CD14-positive monocyte (primary cell): ENCODE measurements at regions not wholly inside any gene's neighbourhood (a gene's known extent, or its start where the extent isn't known, plus 50 kb on each side); places are given as distances from the start of the nearest gene placed in this dataset.

Experiments used
- DNase-seq, 3 donors: peaks; one replicate each; pipeline ENCODE4 v3.0.0-alpha.2; 2011 to 2022
- H2AFZ ChIP-seq: 2 replicates; pipeline ENCODE4 v1.6.0; 2012; ENCODE audit warnings: mild to moderate bottlenecking, low read depth, low read length, inconsistent platforms; ENCODE audit not compliant: insufficient read depth, poor library complexity, severe bottlenecking
- H3K27ac ChIP-seq, 2 donors: 1 replicate in 1 of 2; 2 replicates in 1 of 2; pipeline ENCODE4 v1.5.1; 2012 to 2013; ENCODE audit warnings: low read length in 2 of 2, control low read depth in 1 of 2, inconsistent platforms in 1 of 2, low read depth in 1 of 2, mild to moderate bottlenecking in 1 of 2
- H3K27me3 ChIP-seq, 2 donors: one replicate each; pipeline versions ENCODE4 v1.6.0 to v1.6.1; 2011 to 2013; ENCODE audit warnings: low read length in 2 of 2; ENCODE audit not compliant: control insufficient read depth in 2 of 2, insufficient read depth in 2 of 2
- H3K36me3 ChIP-seq, 2 donors: replicated peaks in 1 of 2; 1 replicate in 1 of 2; 2 replicates in 1 of 2; pipeline versions ENCODE4 v1.5.1 to v1.6.1; 2012 to 2013; ENCODE audit warnings: low read length in 2 of 2, control low read depth in 1 of 2, inconsistent platforms in 1 of 2, mild to moderate bottlenecking in 1 of 2; ENCODE audit not compliant: insufficient read depth in 2 of 2, control insufficient read depth in 1 of 2
- H3K4me1 ChIP-seq, 2 donors: 1 replicate in 1 of 2; 2 replicates in 1 of 2; pipeline versions ENCODE4 v1.5.1 to v1.6.1; 2012 to 2013; ENCODE audit warnings: low read length in 2 of 2, control low read depth in 1 of 2, inconsistent platforms in 1 of 2, mild to moderate bottlenecking in 1 of 2, moderate library complexity in 1 of 2; ENCODE audit not compliant: insufficient read depth in 2 of 2, control insufficient read depth in 1 of 2
- H3K4me2 ChIP-seq: replicated peaks from 2 replicates; pipeline ENCODE3; 2012; ENCODE audit warnings: low read length, moderate library complexity, mild to moderate bottlenecking; ENCODE audit not compliant: poor library complexity, severe bottlenecking; ENCODE audit errors: extremely low read depth
- H3K4me3 ChIP-seq, 3 experiments: fragments of 200-600 bp in 1 of 3; sonication (generic) in 1 of 3; replicated peaks in 1 of 3; 1 replicate in 2 of 3; 2 replicates in 1 of 3; pipeline ENCODE4 v1.5.1; 2011 to 2013; ENCODE audit warnings: low read length in 3 of 3, mild to moderate bottlenecking in 3 of 3, control low read depth in 2 of 3, low read depth in 2 of 3, inconsistent platforms in 1 of 3, moderate library complexity in 1 of 3
- H3K79me2 ChIP-seq: 2 replicates; pipeline ENCODE4 v1.6.0; 2012; ENCODE audit warnings: mild to moderate bottlenecking, control low read depth, inconsistent platforms, low read length, moderate library complexity; ENCODE audit not compliant: insufficient read depth
- H3K9ac ChIP-seq: 2 replicates; pipeline ENCODE4 v1.6.0; 2017; ENCODE audit warnings: low read length, mild to moderate bottlenecking; ENCODE audit not compliant: insufficient read depth, poor library complexity, severe bottlenecking
- H3K9me3 ChIP-seq, 2 donors: replicated peaks in 1 of 2; 1 replicate in 1 of 2; 2 replicates in 1 of 2; pipeline versions ENCODE4 v1.5.1 to v1.6.1; 2012 to 2013; ENCODE audit warnings: low read length in 2 of 2, control low read depth in 1 of 2; ENCODE audit not compliant: control insufficient read depth in 1 of 2, insufficient read depth in 1 of 2
- H4K20me1 ChIP-seq: 2 replicates; pipeline ENCODE4 v1.6.0; 2012; ENCODE audit warnings: mild to moderate bottlenecking, low read length, control low read depth, moderate library complexity; ENCODE audit not compliant: insufficient read depth
- H3K27ac Mint-ChIP-seq, 7 donors: one replicate each; pipeline ENCODE4 v1.8.0; 2020; ENCODE audit warnings: mild to moderate bottlenecking in 7 of 7, mixed read lengths in 7 of 7, moderate library complexity in 6 of 7, inconsistent platforms in 2 of 7
- H3K27me3 Mint-ChIP-seq, 3 donors: one replicate each; pipeline ENCODE4 v1.8.0; 2021 to 2022; ENCODE audit warnings: low read depth in 3 of 3, mild to moderate bottlenecking in 3 of 3, mixed read lengths in 3 of 3, moderate library complexity in 3 of 3, inconsistent platforms in 1 of 3
- H3K36me3 Mint-ChIP-seq, 2 donors: one replicate each; pipeline ENCODE4 v1.8.0; 2020; ENCODE audit warnings: mixed read lengths in 2 of 2, inconsistent platforms in 1 of 2, mild to moderate bottlenecking in 1 of 2
- H3K4me1 Mint-ChIP-seq: one replicate; pipeline ENCODE4 v1.8.0; 2020; ENCODE audit warnings: mild to moderate bottlenecking, mixed read lengths
- H3K4me3 Mint-ChIP-seq, 2 donors: one replicate each; pipeline ENCODE4 v1.8.0; 2020; ENCODE audit warnings: mild to moderate bottlenecking in 2 of 2, mixed read lengths in 2 of 2, moderate library complexity in 1 of 2
- H3K9me3 Mint-ChIP-seq, 7 donors: one replicate each; pipeline ENCODE4 v1.8.0; 2020 to 2022; ENCODE audit warnings: mixed read lengths in 7 of 7, mild to moderate bottlenecking in 6 of 7, moderate library complexity in 6 of 7, inconsistent platforms in 2 of 7
- CTCF ChIP-seq: fragments of 200-600 bp; IDR thresholded peaks from one replicate; pipeline ENCODE4 v1.8.0; 2022; ENCODE audit warnings: antibody characterized with exemption, mild to moderate bottlenecking
- WGBS: methylation state at CpG from one replicate; pipeline ENCODE4 v1.1.5; 2013; ENCODE audit warnings: missing lambda C conversion rate; ENCODE audit not compliant: insufficient coverage; 5-methylcytosine and 5-hydroxymethylcytosine counted together
- intact Hi-C, 2 donors: fragments of 100-400 bp; cut with micrococcal nuclease; formaldehyde crosslinking; loops; one replicate each; pipeline versions ENCODE4 v1.15.0 to v1.15.1; 2023

- no peak for TF ChIP-seq CTCF
- H3K36me3 Mint-ChIP-seq = no peaks in the 10 kb centered on the region
These were observed 205.9 kb downstream of the PHLDA1 start for GRCh38 chr12:75825686-75826085.

GRCh38 chr12:75823475-75823874, 208.1 kb downstream of the PHLDA1 start:
- intact Hi-C loops = no loop called here
- H3K4me3 ChIP-seq = no peak overlapping the region
- H3K9me3 ChIP-seq = no peaks in the 10 kb centered on the region
- H3K27me3 Mint-ChIP-seq = peaks cover 3 to 6% (median 5%) of the 10 kb centered on the region in 3 donors
- H4K20me1 ChIP-seq = no peaks in the 10 kb centered on the region
- no peaks in the 10 kb centered on the region for H3K36me3 ChIP-seq
- H3K4me1 Mint-ChIP-seq = no peaks in the 10 kb centered on the region
- H3K79me2 ChIP-seq = no peaks in the 10 kb centered on the region
- no peak overlapping the region for H2AFZ ChIP-seq
- H3K36me3 Mint-ChIP-seq = no peaks in the 10 kb centered on the region
- no peak overlapping the region for H3K27ac ChIP-seq
- H3K9ac ChIP-seq = no peak overlapping the region
- H3K4me3 Mint-ChIP-seq = no peak overlapping the region
- WGBS = no CpG with 5 or more reads among the region's 1 CpG
- no peak overlapping the region for H3K4me2 ChIP-seq
- peaks cover 0 to 3% (median 0%) of the 10 kb centered on the region in 7 donors for H3K9me3 Mint-ChIP-seq
- TF ChIP-seq CTCF = no peak
- H3K27ac Mint-ChIP-seq = no peak overlapping the region
- peaks cover 0 to 3% of the 10 kb centered on the region in 2 donors for H3K27me3 ChIP-seq
- H3K4me1 ChIP-seq = no peaks in the 10 kb centered on the region
- no peak for DNase-seq

More at GRCh38 chr12:75825686-75826085, 205.9 kb downstream of the PHLDA1 start:
- no peaks in the 10 kb centered on the region for H3K4me1 Mint-ChIP-seq
- WGBS = 26% methylated on average over 3 of the region's 4 CpGs
- no peak overlapping the region for H3K27ac ChIP-seq
- no peak overlapping the region for H2AFZ ChIP-seq
- H3K36me3 ChIP-seq = no peaks in the 10 kb centered on the region
- no peaks in the 10 kb centered on the region for H3K9me3 ChIP-seq
- H3K4me2 ChIP-seq = no peak overlapping the region
- H3K79me2 ChIP-seq = no peaks in the 10 kb centered on the region
- H3K27ac Mint-ChIP-seq = no peak overlapping the region
- H3K9ac ChIP-seq = no peak overlapping the region
- no peak for DNase-seq
- no peak overlapping the region for H3K4me3 Mint-ChIP-seq
- no peak overlapping the region for H3K4me3 ChIP-seq
- H4K20me1 ChIP-seq = no peaks in the 10 kb centered on the region
- H3K27me3 Mint-ChIP-seq = peaks cover 0 to 4% (median 1%) of the 10 kb centered on the region in 3 donors
- H3K9me3 Mint-ChIP-seq = peaks cover 0 to 3% (median 0%) of the 10 kb centered on the region in 7 donors
- peaks cover 0 to 3% of the 10 kb centered on the region in 2 donors for H3K27me3 ChIP-seq
- intact Hi-C loops = no loop called here
- H3K4me1 ChIP-seq = no peaks in the 10 kb centered on the region
